Upper lobe of right lung (tissue), 1 donor: ENCODE measurements at regions not wholly inside any gene's neighbourhood (a gene's known extent, or its start where the extent isn't known, plus 50 kb on each side); places are given as distances from the start of the nearest gene placed in this dataset.

Experiments used
- ATAC-seq: fragments of 200-7000 bp; cut with Tn5 transposase; one replicate; pipeline ENCODE4 v1.9.1; 2020; ENCODE audit warnings: mild to moderate bottlenecking, moderate library complexity
- DNase-seq: peaks from one replicate; pipeline ENCODE4 v3.0.0-alpha.2; 2020
- H3K27ac ChIP-seq: fragments of 200-600 bp; one replicate; pipeline ENCODE4 v1.8.0; 2022
- H3K27me3 ChIP-seq: fragments of 200-600 bp; one replicate; pipeline ENCODE4 v1.8.0; 2022; ENCODE audit warnings: mild to moderate bottlenecking
- H3K36me3 ChIP-seq: fragments of 200-600 bp; one replicate; pipeline ENCODE4 v1.8.0; 2022
- H3K4me1 ChIP-seq: fragments of 200-600 bp; one replicate; pipeline ENCODE4 v1.8.0; 2022
- H3K4me3 ChIP-seq: fragments of 200-600 bp; one replicate; pipeline ENCODE4 v1.8.0; 2022; ENCODE audit warnings: mild to moderate bottlenecking
- H3K9me3 ChIP-seq: fragments of 200-600 bp; one replicate; pipeline ENCODE4 v1.8.0; 2022
- intact Hi-C: fragments of 100-400 bp; cut with DNase I; formaldehyde crosslinking; loops from one replicate; pipeline ENCODE4 v1.11.0; 2022
- TF ChIP-seq, protein P1 (sequence below): fragments of 200-600 bp; IDR thresholded peaks from one replicate; pipeline ENCODE4 v1.8.0; 2022; ENCODE audit warnings: antibody characterized with exemption
- donor health status: DM: no; HTN: yes; CAD: no; lungs with severe emphysema.

DNA sequence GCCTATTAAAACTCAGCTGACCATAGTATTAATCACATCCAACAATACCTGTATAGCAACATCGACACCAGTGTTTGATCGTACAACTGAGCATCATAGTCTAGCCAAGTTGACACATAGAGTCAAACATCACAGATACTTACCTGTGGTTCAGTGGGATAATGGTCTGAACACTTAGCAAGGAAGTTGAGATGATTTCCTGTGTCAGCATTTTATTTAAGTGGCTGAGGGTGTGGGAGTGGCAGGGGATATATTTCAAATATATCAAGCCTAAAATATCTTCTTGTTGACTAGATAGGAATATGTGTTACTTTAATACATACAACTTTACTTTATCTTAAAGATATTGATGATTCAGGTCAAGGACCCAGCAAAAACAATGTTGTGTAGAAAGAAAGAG lies 1038.6 kb downstream of the TSN start:
- H3K4me3 ChIP-seq: no peak overlapping the region
- intact Hi-C loops: no loop called here
- TF ChIP-seq, protein P1, sequence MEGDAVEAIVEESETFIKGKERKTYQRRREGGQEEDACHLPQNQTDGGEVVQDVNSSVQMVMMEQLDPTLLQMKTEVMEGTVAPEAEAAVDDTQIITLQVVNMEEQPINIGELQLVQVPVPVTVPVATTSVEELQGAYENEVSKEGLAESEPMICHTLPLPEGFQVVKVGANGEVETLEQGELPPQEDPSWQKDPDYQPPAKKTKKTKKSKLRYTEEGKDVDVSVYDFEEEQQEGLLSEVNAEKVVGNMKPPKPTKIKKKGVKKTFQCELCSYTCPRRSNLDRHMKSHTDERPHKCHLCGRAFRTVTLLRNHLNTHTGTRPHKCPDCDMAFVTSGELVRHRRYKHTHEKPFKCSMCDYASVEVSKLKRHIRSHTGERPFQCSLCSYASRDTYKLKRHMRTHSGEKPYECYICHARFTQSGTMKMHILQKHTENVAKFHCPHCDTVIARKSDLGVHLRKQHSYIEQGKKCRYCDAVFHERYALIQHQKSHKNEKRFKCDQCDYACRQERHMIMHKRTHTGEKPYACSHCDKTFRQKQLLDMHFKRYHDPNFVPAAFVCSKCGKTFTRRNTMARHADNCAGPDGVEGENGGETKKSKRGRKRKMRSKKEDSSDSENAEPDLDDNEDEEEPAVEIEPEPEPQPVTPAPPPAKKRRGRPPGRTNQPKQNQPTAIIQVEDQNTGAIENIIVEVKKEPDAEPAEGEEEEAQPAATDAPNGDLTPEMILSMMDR: no peak

DNA sequence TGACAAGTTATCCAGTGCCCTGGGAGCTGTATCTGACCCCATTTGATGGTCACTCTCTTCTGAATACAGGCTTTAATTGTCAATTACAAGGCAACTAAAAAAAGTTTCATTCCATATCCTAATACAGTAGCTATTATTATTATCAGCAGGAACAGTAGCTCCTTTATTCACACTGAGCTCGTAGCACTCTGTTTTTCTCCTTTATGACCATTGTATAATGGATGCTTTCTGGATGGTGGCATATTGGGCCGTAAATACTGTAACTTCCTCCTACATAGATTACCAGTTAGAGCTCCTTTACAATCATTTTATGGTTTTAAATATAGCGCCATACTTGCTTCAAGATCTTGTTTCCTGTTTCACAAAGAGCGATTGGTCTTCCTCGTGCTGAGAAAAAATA lies 1040.3 kb downstream of the TSN start:
- intact Hi-C loops: no loop called here
- H3K27ac ChIP-seq: no peak overlapping the region
- no peaks in the 10 kb centered on the region for H3K27me3 ChIP-seq
- H3K4me3 ChIP-seq: no peak overlapping the region
- TF ChIP-seq, protein P1: no peak
- H3K4me1 ChIP-seq: no peaks in the 10 kb centered on the region
- H3K36me3 ChIP-seq: no peaks in the 10 kb centered on the region
- DNase-seq (no peak), ATAC-seq (no peak)
- H3K9me3 ChIP-seq: no peaks in the 10 kb centered on the region

More for the DNA sequence above, 1038.6 kb downstream of the TSN start:
- Histone ChIP-seq H3K9me3 (no peaks in the 10 kb centered on the region), H3K4me1 (no peaks in the 10 kb centered on the region), H3K36me3 (no peaks in the 10 kb centered on the region), H3K27ac (no peak overlapping the region), H3K27me3 (no peaks in the 10 kb centered on the region)
- DNase-seq: no peak
- no peak for ATAC-seq

DNA sequence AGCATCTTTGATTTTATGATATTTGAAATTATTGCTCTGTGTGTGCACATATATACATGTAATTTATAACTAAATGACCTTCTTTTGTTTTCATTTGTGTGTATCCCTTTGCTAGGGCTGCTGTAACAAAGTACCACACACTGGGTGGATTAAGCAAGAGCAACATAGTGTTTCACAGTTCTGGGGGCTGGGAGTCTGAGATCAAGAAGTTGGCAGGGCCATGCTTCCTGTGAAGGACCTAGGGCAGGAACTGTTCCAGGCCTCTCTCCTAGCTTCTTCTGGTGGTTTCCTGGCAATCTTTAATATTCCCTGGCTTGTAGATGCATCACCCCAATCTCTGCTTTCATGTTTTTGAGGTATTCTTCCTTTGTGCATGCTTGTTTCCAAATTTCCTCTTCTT lies 1043.9 kb downstream of the TSN start:
- ATAC-seq (no peak), DNase-seq (no peak)
- Histone ChIP-seq H3K4me3 (no peak overlapping the region), H3K27ac (no peak overlapping the region), H3K4me1 (no peaks in the 10 kb centered on the region), H3K27me3 (no peaks in the 10 kb centered on the region), H3K9me3 (no peaks in the 10 kb centered on the region), H3K36me3 (no peaks in the 10 kb centered on the region)
- TF ChIP-seq, protein P1: no peak
- intact Hi-C loops: no loop called here

DNA sequence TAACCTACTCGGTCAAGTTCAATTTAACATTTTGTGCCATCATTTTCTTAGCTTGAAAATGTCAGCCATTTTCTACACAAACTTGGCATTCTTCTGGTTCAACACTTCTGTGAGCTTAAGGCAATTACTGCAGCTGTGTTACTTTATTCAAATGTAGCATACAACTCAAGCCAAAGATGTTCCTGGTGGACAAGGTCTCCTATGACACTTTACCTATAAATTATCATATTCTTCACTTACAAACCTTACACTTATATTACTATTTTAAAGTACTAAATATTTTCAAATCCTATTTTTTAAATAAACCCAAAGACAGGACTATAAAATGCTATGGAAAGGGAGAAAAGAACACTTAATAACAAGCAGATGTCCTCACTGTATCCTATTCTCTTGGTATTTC lies 1045.3 kb downstream of the TSN start:
- intact Hi-C loops: no loop called here
- TF ChIP-seq, protein P1: no peak
- H3K4me1 ChIP-seq: no peaks in the 10 kb centered on the region

DNA sequence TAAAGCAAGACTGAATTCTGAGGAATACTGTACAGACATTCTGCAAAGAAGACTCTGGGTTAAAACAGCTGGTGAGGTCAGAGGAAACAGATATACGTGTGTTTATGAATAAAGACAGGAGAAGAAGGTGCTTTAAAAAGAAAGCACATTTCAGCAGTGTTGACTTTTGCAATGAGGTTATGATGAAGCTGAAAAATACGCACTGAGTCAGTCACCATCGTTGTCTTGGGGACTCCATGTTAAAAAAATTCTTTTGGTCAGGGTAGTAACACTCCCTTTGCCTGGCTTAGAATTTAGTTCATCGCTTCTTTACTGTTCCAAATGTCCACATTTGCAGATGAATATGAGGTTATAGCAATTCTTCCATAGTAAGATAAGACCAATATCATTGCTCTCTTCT lies 1049.0 kb downstream of the TSN start:
- DNase-seq (no peak), ATAC-seq (no peak)
- intact Hi-C loops: no loop called here
- H3K9me3 ChIP-seq: no peaks in the 10 kb centered on the region
- TF ChIP-seq, protein P1: no peak
- no peak overlapping the region for H3K4me3 ChIP-seq
- H3K27ac ChIP-seq: no peak overlapping the region
- H3K36me3 ChIP-seq: no peaks in the 10 kb centered on the region
- H3K4me1 ChIP-seq: no peaks in the 10 kb centered on the region
- H3K27me3 ChIP-seq: no peaks in the 10 kb centered on the region

More for the DNA sequence above, 1045.3 kb downstream of the TSN start:
- no peak for ATAC-seq
- no peaks in the 10 kb centered on the region for H3K9me3 ChIP-seq
- no peaks in the 10 kb centered on the region for H3K27me3 ChIP-seq
- no peak overlapping the region for H3K4me3 ChIP-seq
- no peak for DNase-seq
- no peak overlapping the region for H3K27ac ChIP-seq
- no peaks in the 10 kb centered on the region for H3K36me3 ChIP-seq

DNA sequence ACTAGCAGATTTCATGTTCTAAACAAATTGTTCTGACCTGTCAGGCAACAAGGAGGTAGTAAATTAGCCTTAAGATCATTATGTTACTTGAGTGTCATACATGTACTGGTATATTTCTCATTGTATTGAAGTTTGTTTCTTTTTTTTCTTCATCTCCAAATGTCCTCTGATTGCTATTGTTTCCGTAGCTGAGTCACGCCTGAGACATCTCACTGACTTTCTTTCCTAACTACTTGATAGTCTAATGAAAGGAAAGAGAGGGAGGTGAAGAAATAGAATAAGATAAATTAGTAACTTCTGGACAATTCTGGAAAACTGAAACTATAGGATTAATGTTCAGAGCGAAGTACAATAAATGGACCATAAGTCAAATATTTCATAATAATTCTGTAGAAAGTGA lies 1049.9 kb downstream of the TSN start:
- TF ChIP-seq, protein P1: no peak
- Histone ChIP-seq H3K27me3 (no peaks in the 10 kb centered on the region), H3K9me3 (no peaks in the 10 kb centered on the region), H3K36me3 (no peaks in the 10 kb centered on the region), H3K4me3 (no peak overlapping the region), H3K4me1 (no peaks in the 10 kb centered on the region), H3K27ac (no peak overlapping the region)
- no peak for DNase-seq
- intact Hi-C loops: no loop called here
- no peak for ATAC-seq
